Astrocyte of the cerebellum (primary cell): ENCODE measurements at regions not wholly inside any gene's neighbourhood (a gene's known extent, or its start where the extent isn't known, plus 50 kb on each side); places are given as distances from the start of the nearest gene placed in this dataset.

ENCODE experiments used
- DNase-seq: peaks from one replicate; pipeline ENCODE4 v3.0.0-alpha.2; 2011; ENCODE audit warnings: low read depth
- H3K4me3 ChIP-seq: 2 replicates; pipeline ENCODE4 v1.5.1; 2011; ENCODE audit warnings: mild to moderate bottlenecking, low read depth, low read length, moderate library complexity
- in situ Hi-C: cut with HindIII; loops from 2 replicates; pipeline ENCODE4 v1.10.0; 2017; ENCODE audit warnings: low sequenced_read_pairs
- TF ChIP-seq, protein P1 (sequence below): IDR thresholded peaks from 2 replicates; pipeline ENCODE4 v1.5.1; 2012; ENCODE audit warnings: low read length, low read depth, moderate library complexity, mild to moderate bottlenecking; ENCODE audit errors: missing control alignments

- no peak overlapping the region for H3K4me3 ChIP-seq
- TF ChIP-seq, protein P1, sequence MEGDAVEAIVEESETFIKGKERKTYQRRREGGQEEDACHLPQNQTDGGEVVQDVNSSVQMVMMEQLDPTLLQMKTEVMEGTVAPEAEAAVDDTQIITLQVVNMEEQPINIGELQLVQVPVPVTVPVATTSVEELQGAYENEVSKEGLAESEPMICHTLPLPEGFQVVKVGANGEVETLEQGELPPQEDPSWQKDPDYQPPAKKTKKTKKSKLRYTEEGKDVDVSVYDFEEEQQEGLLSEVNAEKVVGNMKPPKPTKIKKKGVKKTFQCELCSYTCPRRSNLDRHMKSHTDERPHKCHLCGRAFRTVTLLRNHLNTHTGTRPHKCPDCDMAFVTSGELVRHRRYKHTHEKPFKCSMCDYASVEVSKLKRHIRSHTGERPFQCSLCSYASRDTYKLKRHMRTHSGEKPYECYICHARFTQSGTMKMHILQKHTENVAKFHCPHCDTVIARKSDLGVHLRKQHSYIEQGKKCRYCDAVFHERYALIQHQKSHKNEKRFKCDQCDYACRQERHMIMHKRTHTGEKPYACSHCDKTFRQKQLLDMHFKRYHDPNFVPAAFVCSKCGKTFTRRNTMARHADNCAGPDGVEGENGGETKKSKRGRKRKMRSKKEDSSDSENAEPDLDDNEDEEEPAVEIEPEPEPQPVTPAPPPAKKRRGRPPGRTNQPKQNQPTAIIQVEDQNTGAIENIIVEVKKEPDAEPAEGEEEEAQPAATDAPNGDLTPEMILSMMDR: no peak
- no peak for DNase-seq
- in situ Hi-C loops: no loop called here
Observed at GRCh38 chr7:127448566-127448965, 56.1 kb upstream of the ZNF800 start.

- in situ Hi-C loops: no loop called here
- no peak for DNase-seq
Observed at GRCh38 chr7:127447326-127447945, 54.9 kb upstream of the ZNF800 start.

GRCh38 chr7:127446842-127447241 lies 54.3 kb upstream of the ZNF800 start:
- H3K4me3 ChIP-seq: no peak overlapping the region
- no peak for DNase-seq
- in situ Hi-C loops: no loop called here
- TF ChIP-seq, protein P1: no peak

More at GRCh38 chr7:127447326-127447945, 54.9 kb upstream of the ZNF800 start:
- H3K4me3 ChIP-seq: no peak overlapping the region
- TF ChIP-seq, protein P1: peak; percentile 39
